IgD-negative memory B cell (primary cell): ENCODE measurements at regions not wholly inside any gene's neighbourhood (a gene's known extent, or its start where the extent isn't known, plus 50 kb on each side); places are given as distances from the start of the nearest gene placed in this dataset.

Experiments
- H3K27ac Mint-ChIP-seq, 3 donors: one replicate each; pipeline ENCODE4 v1.8.0; 2020 to 2022; ENCODE audit warnings: mild to moderate bottlenecking in 3 of 3, mixed read lengths in 3 of 3, moderate library complexity in 1 of 3
- H3K27me3 Mint-ChIP-seq: one replicate; pipeline ENCODE4 v1.8.0; 2021; ENCODE audit warnings: mixed read lengths
- H3K36me3 Mint-ChIP-seq: one replicate; pipeline ENCODE4 v1.8.0; 2020; ENCODE audit warnings: mild to moderate bottlenecking, mixed read lengths
- H3K4me1 Mint-ChIP-seq, 3 donors: one replicate each; pipeline ENCODE4 v1.8.0; 2020 to 2022; ENCODE audit warnings: mixed read lengths in 3 of 3, mild to moderate bottlenecking in 1 of 3
- H3K4me3 Mint-ChIP-seq, 4 donors: one replicate each; pipeline ENCODE4 v1.8.0; 2020 to 2022; ENCODE audit warnings: mild to moderate bottlenecking in 4 of 4, mixed read lengths in 4 of 4, moderate library complexity in 3 of 4
- H3K9me3 Mint-ChIP-seq, 3 donors: one replicate each; pipeline ENCODE4 v1.8.0; 2020 to 2021; ENCODE audit warnings: mixed read lengths in 3 of 3, mild to moderate bottlenecking in 1 of 3

GRCh38 chr4:35695421-35695820, 548.9 kb downstream of the ARAP2 start:
- Mint-ChIP-seq H3K4me1 (no peaks in the 10 kb centered on the region), H3K9me3 (peaks cover 0 to 2% (median 2%) of the 10 kb centered on the region in 3 donors), H3K36me3 (no peaks in the 10 kb centered on the region), H3K4me3 (no peak overlapping the region), H3K27ac (no peak overlapping the region), H3K27me3 (no peaks in the 10 kb centered on the region)

- peaks cover 0 to 1% (median 0%) of the 10 kb centered on the region in 3 donors for H3K4me1 Mint-ChIP-seq
- no peaks in the 10 kb centered on the region for H3K36me3 Mint-ChIP-seq
- H3K9me3 Mint-ChIP-seq, result peaks cover 0 to 5% (median 2%) of the 10 kb centered on the region in 3 donors
- H3K4me3 Mint-ChIP-seq, result no peak overlapping the region
- no peaks in the 10 kb centered on the region for H3K27me3 Mint-ChIP-seq
- no peak overlapping the region for H3K27ac Mint-ChIP-seq
Observed at GRCh38 chr4:35697210-35697736, 547.0 kb downstream of the ARAP2 start.

GRCh38 chr4:35700663-35701062, 543.7 kb downstream of the ARAP2 start:
- H3K4me1 Mint-ChIP-seq, result peaks cover 0 to 1% (median 0%) of the 10 kb centered on the region in 3 donors
- peaks cover 0 to 5% (median 0%) of the 10 kb centered on the region in 3 donors for H3K9me3 Mint-ChIP-seq
- no peaks in the 10 kb centered on the region for H3K36me3 Mint-ChIP-seq
- H3K27me3 Mint-ChIP-seq, result no peaks in the 10 kb centered on the region
- H3K27ac Mint-ChIP-seq, result no peak overlapping the region
- H3K4me3 Mint-ChIP-seq, result no peak overlapping the region

GRCh38 chr4:35709080-35709479, 535.2 kb downstream of the ARAP2 start:
- Mint-ChIP-seq H3K4me3 (no peak overlapping the region), H3K27ac (no peak overlapping the region), H3K4me1 (peaks cover 0 to 2% (median 0%) of the 10 kb centered on the region in 3 donors), H3K9me3 (peaks cover 3 to 14% (median 10%) of the 10 kb centered on the region in 3 donors), H3K27me3 (no peaks in the 10 kb centered on the region), H3K36me3 (no peaks in the 10 kb centered on the region)

- Mint-ChIP-seq H3K27ac (no peak overlapping the region), H3K9me3 (peaks cover 3 to 21% (median 13%) of the 10 kb centered on the region in 3 donors), H3K36me3 (no peaks in the 10 kb centered on the region), H3K27me3 (no peaks in the 10 kb centered on the region), H3K4me1 (peaks cover 0 to 2% (median 0%) of the 10 kb centered on the region in 3 donors), H3K4me3 (no peak overlapping the region)
Observed at GRCh38 chr4:35710343-35710742, 534.0 kb downstream of the ARAP2 start.

GRCh38 chr4:35711127-35711526, 533.2 kb downstream of the ARAP2 start:
- no peaks in the 10 kb centered on the region for H3K36me3 Mint-ChIP-seq
- H3K27ac Mint-ChIP-seq, result no peak overlapping the region
- peaks cover 0 to 2% (median 0%) of the 10 kb centered on the region in 3 donors for H3K4me1 Mint-ChIP-seq
- H3K9me3 Mint-ChIP-seq, result peaks cover 2 to 18% (median 13%) of the 10 kb centered on the region in 3 donors
- no peak overlapping the region for H3K4me3 Mint-ChIP-seq
- H3K27me3 Mint-ChIP-seq, result no peaks in the 10 kb centered on the region

- Mint-ChIP-seq H3K27me3 (no peaks in the 10 kb centered on the region), H3K4me3 (no peak overlapping the region), H3K4me1 (no peaks in the 10 kb centered on the region), H3K36me3 (no peaks in the 10 kb centered on the region), H3K27ac (no peak overlapping the region), H3K9me3 (peaks cover 0 to 1% (median 0%) of the 10 kb centered on the region in 3 donors)
Observed at GRCh38 chr4:35723973-35724372, 520.3 kb downstream of the ARAP2 start.

GRCh38 chr4:35725131-35725530, 519.2 kb downstream of the ARAP2 start:
- H3K27me3 Mint-ChIP-seq, result no peaks in the 10 kb centered on the region
- H3K9me3 Mint-ChIP-seq, result peaks cover 0 to 1% (median 0%) of the 10 kb centered on the region in 3 donors
- H3K4me1 Mint-ChIP-seq, result no peaks in the 10 kb centered on the region
- no peak overlapping the region for H3K27ac Mint-ChIP-seq
- H3K36me3 Mint-ChIP-seq, result no peaks in the 10 kb centered on the region
- H3K4me3 Mint-ChIP-seq, result no peak overlapping the region

- Mint-ChIP-seq H3K4me3 (no peak overlapping the region), H3K27me3 (no peaks in the 10 kb centered on the region), H3K4me1 (peaks cover 0 to 2% (median 0%) of the 10 kb centered on the region in 3 donors), H3K27ac (no peak overlapping the region), H3K36me3 (no peaks in the 10 kb centered on the region), H3K9me3 (peaks cover 0 to 2% (median 0%) of the 10 kb centered on the region in 3 donors)
Observed at GRCh38 chr4:35730414-35730813, 513.9 kb downstream of the ARAP2 start.

- Mint-ChIP-seq H3K9me3 (peaks cover 0 to 5% (median 0%) of the 10 kb centered on the region in 3 donors), H3K36me3 (peaks cover 1% of the 10 kb centered on the region), H3K4me1 (peaks cover 0 to 2% (median 0%) of the 10 kb centered on the region in 3 donors), H3K27ac (no peak overlapping the region), H3K4me3 (no peak overlapping the region), H3K27me3 (no peaks in the 10 kb centered on the region)
Observed at GRCh38 chr4:35734381-35735098, 509.8 kb downstream of the ARAP2 start.

GRCh38 chr4:35739308-35739707, 505.0 kb downstream of the ARAP2 start:
- H3K9me3 Mint-ChIP-seq, result peaks cover 0 to 18% (median 7%) of the 10 kb centered on the region in 3 donors
- no peak overlapping the region for H3K4me3 Mint-ChIP-seq
- no peak overlapping the region for H3K27ac Mint-ChIP-seq
- H3K4me1 Mint-ChIP-seq, result peaks cover 0 to 1% (median 0%) of the 10 kb centered on the region in 3 donors
- H3K27me3 Mint-ChIP-seq, result no peaks in the 10 kb centered on the region
- H3K36me3 Mint-ChIP-seq, result peaks cover 1% of the 10 kb centered on the region

- no peaks in the 10 kb centered on the region for H3K36me3 Mint-ChIP-seq
- no peak overlapping the region for H3K27ac Mint-ChIP-seq
- no peak overlapping the region for H3K4me3 Mint-ChIP-seq
- no peaks in the 10 kb centered on the region for H3K4me1 Mint-ChIP-seq
- H3K9me3 Mint-ChIP-seq, result peaks cover 3 to 5% (median 4%) of the 10 kb centered on the region in 3 donors
- H3K27me3 Mint-ChIP-seq, result no peaks in the 10 kb centered on the region
Observed at GRCh38 chr4:35754047-35754446, 490.3 kb downstream of the ARAP2 start.

GRCh38 chr4:35757836-35758235, 486.5 kb downstream of the ARAP2 start:
- Mint-ChIP-seq H3K36me3 (no peaks in the 10 kb centered on the region), H3K27me3 (no peaks in the 10 kb centered on the region), H3K4me1 (no peaks in the 10 kb centered on the region), H3K27ac (no peak overlapping the region), H3K4me3 (no peak overlapping the region), H3K9me3 (peaks cover 0 to 8% (median 5%) of the 10 kb centered on the region in 3 donors)

GRCh38 chr4:35760807-35761206, 483.5 kb downstream of the ARAP2 start:
- peaks cover 0 to 7% (median 0%) of the 10 kb centered on the region in 3 donors for H3K9me3 Mint-ChIP-seq
- H3K27ac Mint-ChIP-seq, result no peak overlapping the region
- no peaks in the 10 kb centered on the region for H3K36me3 Mint-ChIP-seq
- H3K4me1 Mint-ChIP-seq, result no peaks in the 10 kb centered on the region
- H3K4me3 Mint-ChIP-seq, result peak overlapping the region in 1 of 4 donors; percentile 58
- H3K27me3 Mint-ChIP-seq, result no peaks in the 10 kb centered on the region

- no peak overlapping the region for H3K4me3 Mint-ChIP-seq
- H3K36me3 Mint-ChIP-seq, result no peaks in the 10 kb centered on the region
- no peaks in the 10 kb centered on the region for H3K27me3 Mint-ChIP-seq
- H3K4me1 Mint-ChIP-seq, result no peaks in the 10 kb centered on the region
- H3K9me3 Mint-ChIP-seq, result no peaks in the 10 kb centered on the region
- no peak overlapping the region for H3K27ac Mint-ChIP-seq
Observed at GRCh38 chr4:35771571-35771970, 472.7 kb downstream of the ARAP2 start.

GRCh38 chr4:35772291-35772690, 472.0 kb downstream of the ARAP2 start:
- Mint-ChIP-seq H3K4me1 (no peaks in the 10 kb centered on the region), H3K27me3 (no peaks in the 10 kb centered on the region), H3K27ac (no peak overlapping the region), H3K36me3 (no peaks in the 10 kb centered on the region), H3K9me3 (no peaks in the 10 kb centered on the region), H3K4me3 (no peak overlapping the region)
